Stomach smooth muscle (tissue), 2 donors: ENCODE measurements at regions not wholly inside any gene's neighbourhood (a gene's known extent, or its start where the extent isn't known, plus 50 kb on each side); places are given as distances from the start of the nearest gene placed in this dataset.
"Not testable (repeated sequence)": the region's sequence is repeated elsewhere in the genome, so short reads cannot be mapped to it uniquely, and the experiment has no call there.

Experiments
- H3K27ac ChIP-seq: one replicate; pipeline ENCODE4 v1.7.0; 2013; ENCODE audit warnings: mild to moderate bottlenecking, low read length, inconsistent platforms
- H3K27me3 ChIP-seq, 2 donors: one replicate each; pipeline ENCODE4 v1.7.0; 2013; ENCODE audit warnings: low read length in 2 of 2; ENCODE audit not compliant: insufficient read depth in 2 of 2, control insufficient read depth in 1 of 2
- H3K36me3 ChIP-seq, 2 donors: one replicate each; pipeline ENCODE4 v1.7.0; 2013; ENCODE audit warnings: low read length in 2 of 2; ENCODE audit not compliant: control insufficient read depth in 2 of 2, insufficient read depth in 2 of 2
- H3K4me1 ChIP-seq: one replicate; pipeline ENCODE4 v1.7.0; 2013; ENCODE audit warnings: low read length; ENCODE audit not compliant: control insufficient read depth, insufficient read depth
- H3K4me3 ChIP-seq, 2 donors: one replicate each; pipeline ENCODE4 v1.7.0; 2013; ENCODE audit warnings: low read length in 2 of 2
- H3K9ac ChIP-seq, 2 donors: one replicate each; pipeline ENCODE4 v1.7.0; 2013; ENCODE audit warnings: low read length in 2 of 2, mild to moderate bottlenecking in 1 of 2
- H3K9me3 ChIP-seq, 2 donors: one replicate each; pipeline ENCODE4 v1.7.0; 2013; ENCODE audit warnings: low read length in 2 of 2; ENCODE audit not compliant: control insufficient read depth in 2 of 2
- donor health status: healthy.
- donor health status: Pancreatic carcinoma.

- not testable (repeated sequence) for H3K4me3 ChIP-seq, H3K27me3 ChIP-seq
These were observed 110.5 kb upstream of the NBPF19 start for GRCh38 chr1:149364188-149364981.

GRCh38 chr1:149366402-149366801 is 108.4 kb upstream of the NBPF19 start:
- H3K4me1 ChIP-seq, H3K36me3 ChIP-seq, H3K27ac ChIP-seq, H3K27me3 ChIP-seq, H3K4me3 ChIP-seq, H3K9ac ChIP-seq, H3K9me3 ChIP-seq: not testable (repeated sequence)

More at GRCh38 chr1:149364188-149364981, 110.5 kb upstream of the NBPF19 start:
- H3K36me3 ChIP-seq, H3K9ac ChIP-seq, H3K27ac ChIP-seq, H3K9me3 ChIP-seq, H3K4me1 ChIP-seq: not testable (repeated sequence)

GRCh38 chr1:149367472-149368044 is 107.3 kb upstream of the NBPF19 start:
- H3K9ac ChIP-seq, H3K36me3 ChIP-seq: not testable (repeated sequence)

GRCh38 chr1:149368337-149368736 is 106.5 kb upstream of the NBPF19 start:
- H3K9me3 ChIP-seq, H3K27ac ChIP-seq, H3K9ac ChIP-seq, H3K36me3 ChIP-seq, H3K4me3 ChIP-seq, H3K4me1 ChIP-seq, H3K27me3 ChIP-seq: not testable (repeated sequence)

More at GRCh38 chr1:149367472-149368044, 107.3 kb upstream of the NBPF19 start:
- H3K4me3 ChIP-seq, H3K9me3 ChIP-seq, H3K27ac ChIP-seq, H3K27me3 ChIP-seq, H3K4me1 ChIP-seq: not testable (repeated sequence)

GRCh38 chr1:149369081-149369480 is 105.8 kb upstream of the NBPF19 start:
- not testable (repeated sequence) for H3K9me3 ChIP-seq, H3K36me3 ChIP-seq, H3K27ac ChIP-seq, H3K27me3 ChIP-seq, H3K9ac ChIP-seq, H3K4me1 ChIP-seq, H3K4me3 ChIP-seq

- not testable (repeated sequence) for H3K27me3 ChIP-seq, H3K4me3 ChIP-seq, H3K4me1 ChIP-seq, H3K27ac ChIP-seq, H3K9ac ChIP-seq, H3K9me3 ChIP-seq, H3K36me3 ChIP-seq
These were observed 102.9 kb upstream of the NBPF19 start for GRCh38 chr1:149371955-149372354.

GRCh38 chr1:149378462-149378861 is 96.4 kb upstream of the NBPF19 start:
- not testable (repeated sequence) for H3K27ac ChIP-seq, H3K4me3 ChIP-seq, H3K36me3 ChIP-seq, H3K4me1 ChIP-seq, H3K9me3 ChIP-seq, H3K9ac ChIP-seq, H3K27me3 ChIP-seq

- H3K4me1 ChIP-seq, H3K9me3 ChIP-seq, H3K9ac ChIP-seq, H3K36me3 ChIP-seq, H3K27ac ChIP-seq, H3K27me3 ChIP-seq: not testable (repeated sequence)
- peak overlapping the region; percentile 51 to 64 for H3K4me3 ChIP-seq
These were observed 84.5 kb upstream of the NBPF19 start for GRCh38 chr1:149390173-149390926.

- H3K9ac ChIP-seq, H3K27ac ChIP-seq, H3K36me3 ChIP-seq, H3K27me3 ChIP-seq, H3K4me1 ChIP-seq, H3K9me3 ChIP-seq: not testable (repeated sequence)
- peak overlapping the region in 1 of 2 donors; percentile 64 for H3K4me3 ChIP-seq
These were observed 83.9 kb upstream of the NBPF19 start for GRCh38 chr1:149390931-149391330.

- not testable (repeated sequence) for H3K4me1 ChIP-seq, H3K4me3 ChIP-seq, H3K9ac ChIP-seq, H3K9me3 ChIP-seq, H3K27ac ChIP-seq, H3K27me3 ChIP-seq, H3K36me3 ChIP-seq
These were observed 79.0 kb upstream of the NBPF19 start for GRCh38 chr1:149395802-149396201.

GRCh38 chr1:149398527-149398926 is 76.3 kb upstream of the NBPF19 start:
- H3K4me1 ChIP-seq, H3K9ac ChIP-seq, H3K27ac ChIP-seq, H3K4me3 ChIP-seq, H3K9me3 ChIP-seq, H3K36me3 ChIP-seq, H3K27me3 ChIP-seq: not testable (repeated sequence)
